OCI-LY3 (cell line): ENCODE measurements at regions not wholly inside any gene's neighbourhood (a gene's known extent, or its start where the extent isn't known, plus 50 kb on each side); places are given as distances from the start of the nearest gene placed in this dataset.

Source experiments
- H2AFZ ChIP-seq: fragments of 200-600, 300-600 bp; shearing (Covaris generic); 2 replicates; pipeline ENCODE4 v1.6.0; 2014; ENCODE audit warnings: antibody characterized with exemption, low read depth, low read length
- H3K27ac ChIP-seq: fragments of 200-600, 300-600 bp; sonication (generic); 2 replicates; pipeline ENCODE4 v1.5.1; 2014; ENCODE audit warnings: mild to moderate bottlenecking, low read length, moderate library complexity, mixed read lengths
- H3K27me3 ChIP-seq: fragments of 200-600, 300-600 bp; sonication (generic); 2 replicates; pipeline ENCODE4 v1.6.1; 2014; ENCODE audit warnings: low read depth, low read length, mixed read lengths
- H3K36me3 ChIP-seq: fragments of 200-600, 300-600 bp; sonication (generic); replicated peaks from 2 replicates; pipeline ENCODE3; 2014; ENCODE audit warnings: low read depth, low read length, mixed read lengths
- H3K4me1 ChIP-seq: fragments of 300-600, 200-600 bp; sonication (generic); 2 replicates; pipeline ENCODE4 v1.6.1; 2014; ENCODE audit warnings: low read length, mixed read lengths
- H3K4me2 ChIP-seq: fragments of 200-600, 300-600 bp; sonication (generic); 2 replicates; pipeline ENCODE4 v1.6.1; 2014; ENCODE audit warnings: low read length, mixed read lengths
- H3K4me3 ChIP-seq: fragments of 300-600, 200-600 bp; sonication (generic); 2 replicates; pipeline ENCODE4 v1.5.1; 2014; ENCODE audit warnings: antibody characterized with exemption, mild to moderate bottlenecking, low read length, moderate library complexity
- H3K79me2 ChIP-seq: fragments of 300-600, 200-600 bp; shearing (Covaris generic); 2 replicates; pipeline ENCODE4 v1.6.1; 2014; ENCODE audit warnings: mild to moderate bottlenecking, low read length, mixed read lengths
- H3K9ac ChIP-seq: fragments of 300-600, 200-600 bp; shearing (Covaris generic); 2 replicates; pipeline ENCODE4 v1.6.0; 2014; ENCODE audit warnings: mild to moderate bottlenecking, low read length, moderate library complexity
- H3K9me3 ChIP-seq: fragments of 200-600, 300-600 bp; shearing (Covaris generic); 2 replicates; pipeline ENCODE4 v1.6.1; 2014; ENCODE audit warnings: low read length, mixed read lengths; ENCODE audit not compliant: insufficient read depth
- H4K20me1 ChIP-seq: fragments of 200-600, 300-600 bp; sonication (generic); 2 replicates; pipeline ENCODE4 v1.6.1; 2016; ENCODE audit warnings: low read length, mixed read lengths; ENCODE audit not compliant: insufficient read depth
- EZH2phosphoT487 ChIP-seq: fragments of 200-600 bp; shearing (Covaris generic); IDR thresholded peaks from 2 replicates; pipeline ENCODE4 v1.6.1; 2018; ENCODE audit warnings: antibody characterized with exemption, mixed run types, low read depth
- TF ChIP-seq, protein P1 (sequence below): fragments of 200-600, 300-600 bp; sonication (generic); IDR thresholded peaks from 2 replicates; pipeline ENCODE4 v1.5.1; 2014; ENCODE audit warnings: antibody characterized with exemption, low read length, low read depth

- Histone ChIP-seq H4K20me1 (no peaks in the 10 kb centered on the region), H3K4me2 (no peak overlapping the region), H3K27ac (no peak overlapping the region), H2AFZ (no peak overlapping the region), H3K4me1 (no peaks in the 10 kb centered on the region), H3K4me3 (no peak overlapping the region), H3K79me2 (no peaks in the 10 kb centered on the region), H3K36me3 (no peaks in the 10 kb centered on the region), H3K27me3 (no peaks in the 10 kb centered on the region), H3K9ac (no peak overlapping the region), H3K9me3 (no peaks in the 10 kb centered on the region)
- no peak for TF ChIP-seq EZH2phosphoT487
- TF ChIP-seq, protein P1, sequence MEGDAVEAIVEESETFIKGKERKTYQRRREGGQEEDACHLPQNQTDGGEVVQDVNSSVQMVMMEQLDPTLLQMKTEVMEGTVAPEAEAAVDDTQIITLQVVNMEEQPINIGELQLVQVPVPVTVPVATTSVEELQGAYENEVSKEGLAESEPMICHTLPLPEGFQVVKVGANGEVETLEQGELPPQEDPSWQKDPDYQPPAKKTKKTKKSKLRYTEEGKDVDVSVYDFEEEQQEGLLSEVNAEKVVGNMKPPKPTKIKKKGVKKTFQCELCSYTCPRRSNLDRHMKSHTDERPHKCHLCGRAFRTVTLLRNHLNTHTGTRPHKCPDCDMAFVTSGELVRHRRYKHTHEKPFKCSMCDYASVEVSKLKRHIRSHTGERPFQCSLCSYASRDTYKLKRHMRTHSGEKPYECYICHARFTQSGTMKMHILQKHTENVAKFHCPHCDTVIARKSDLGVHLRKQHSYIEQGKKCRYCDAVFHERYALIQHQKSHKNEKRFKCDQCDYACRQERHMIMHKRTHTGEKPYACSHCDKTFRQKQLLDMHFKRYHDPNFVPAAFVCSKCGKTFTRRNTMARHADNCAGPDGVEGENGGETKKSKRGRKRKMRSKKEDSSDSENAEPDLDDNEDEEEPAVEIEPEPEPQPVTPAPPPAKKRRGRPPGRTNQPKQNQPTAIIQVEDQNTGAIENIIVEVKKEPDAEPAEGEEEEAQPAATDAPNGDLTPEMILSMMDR, result no peak
Measured at GRCh38 chr14:84068288-84068687, 1461.7 kb upstream of the FLRT2 start.

GRCh38 chr14:84071061-84071460 is 1458.9 kb upstream of the FLRT2 start:
- no peaks in the 10 kb centered on the region for H3K27me3 ChIP-seq
- no peaks in the 10 kb centered on the region for H3K4me1 ChIP-seq
- no peak overlapping the region for H3K4me2 ChIP-seq
- no peak overlapping the region for H3K27ac ChIP-seq
- H3K9ac ChIP-seq, result no peak overlapping the region
- H4K20me1 ChIP-seq, result no peaks in the 10 kb centered on the region
- no peaks in the 10 kb centered on the region for H3K9me3 ChIP-seq
- H2AFZ ChIP-seq, result no peak overlapping the region
- no peaks in the 10 kb centered on the region for H3K36me3 ChIP-seq
- no peaks in the 10 kb centered on the region for H3K79me2 ChIP-seq
- H3K4me3 ChIP-seq, result no peak overlapping the region
- no peak for TF ChIP-seq EZH2phosphoT487
- TF ChIP-seq, protein P1, result no peak

GRCh38 chr14:84074626-84075025 is 1455.3 kb upstream of the FLRT2 start:
- Histone ChIP-seq H3K4me1 (no peaks in the 10 kb centered on the region), H4K20me1 (no peaks in the 10 kb centered on the region), H3K9me3 (no peaks in the 10 kb centered on the region), H3K27me3 (no peaks in the 10 kb centered on the region), H3K4me3 (no peak overlapping the region), H3K27ac (no peak overlapping the region), H2AFZ (no peak overlapping the region), H3K9ac (no peak overlapping the region), H3K4me2 (no peak overlapping the region), H3K36me3 (no peaks in the 10 kb centered on the region), H3K79me2 (no peaks in the 10 kb centered on the region)
- no peak for TF ChIP-seq EZH2phosphoT487
- TF ChIP-seq, protein P1, result no peak

DNA sequence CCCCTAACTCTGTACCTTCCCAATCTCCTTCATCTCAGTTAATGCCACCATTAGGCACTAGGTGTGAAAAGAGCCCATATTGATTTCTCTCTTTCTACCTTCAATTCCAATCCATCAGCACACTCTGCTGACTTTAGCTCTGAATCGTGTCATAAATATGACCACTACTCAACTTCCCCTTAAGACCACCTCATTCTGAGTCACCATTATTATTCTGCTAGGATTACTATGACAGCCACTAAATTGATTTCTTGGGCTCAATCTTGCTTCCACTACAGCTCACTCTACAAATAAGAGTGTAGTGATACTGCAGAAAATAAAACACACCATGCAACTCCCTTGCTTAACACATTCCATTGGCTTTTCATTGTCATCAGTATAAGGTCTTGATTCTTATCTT is 1449.0 kb upstream of the FLRT2 start:
- no peaks in the 10 kb centered on the region for H4K20me1 ChIP-seq
- TF ChIP-seq, protein P1, result no peak
- TF ChIP-seq EZH2phosphoT487, result no peak
- no peak overlapping the region for H3K4me3 ChIP-seq
- no peak overlapping the region for H3K4me2 ChIP-seq
- no peaks in the 10 kb centered on the region for H3K9me3 ChIP-seq
- no peak overlapping the region for H2AFZ ChIP-seq
- no peaks in the 10 kb centered on the region for H3K4me1 ChIP-seq
- H3K79me2 ChIP-seq, result no peaks in the 10 kb centered on the region
- H3K27me3 ChIP-seq, result no peaks in the 10 kb centered on the region
- H3K36me3 ChIP-seq, result no peaks in the 10 kb centered on the region
- H3K9ac ChIP-seq, result no peak overlapping the region
- no peak overlapping the region for H3K27ac ChIP-seq
